ENCODE measurements at regions not wholly inside any gene's neighbourhood (a gene's known extent, or its start where the extent isn't known, plus 50 kb on each side); places are given as distances from the start of the nearest gene placed in this dataset.

DNA sequence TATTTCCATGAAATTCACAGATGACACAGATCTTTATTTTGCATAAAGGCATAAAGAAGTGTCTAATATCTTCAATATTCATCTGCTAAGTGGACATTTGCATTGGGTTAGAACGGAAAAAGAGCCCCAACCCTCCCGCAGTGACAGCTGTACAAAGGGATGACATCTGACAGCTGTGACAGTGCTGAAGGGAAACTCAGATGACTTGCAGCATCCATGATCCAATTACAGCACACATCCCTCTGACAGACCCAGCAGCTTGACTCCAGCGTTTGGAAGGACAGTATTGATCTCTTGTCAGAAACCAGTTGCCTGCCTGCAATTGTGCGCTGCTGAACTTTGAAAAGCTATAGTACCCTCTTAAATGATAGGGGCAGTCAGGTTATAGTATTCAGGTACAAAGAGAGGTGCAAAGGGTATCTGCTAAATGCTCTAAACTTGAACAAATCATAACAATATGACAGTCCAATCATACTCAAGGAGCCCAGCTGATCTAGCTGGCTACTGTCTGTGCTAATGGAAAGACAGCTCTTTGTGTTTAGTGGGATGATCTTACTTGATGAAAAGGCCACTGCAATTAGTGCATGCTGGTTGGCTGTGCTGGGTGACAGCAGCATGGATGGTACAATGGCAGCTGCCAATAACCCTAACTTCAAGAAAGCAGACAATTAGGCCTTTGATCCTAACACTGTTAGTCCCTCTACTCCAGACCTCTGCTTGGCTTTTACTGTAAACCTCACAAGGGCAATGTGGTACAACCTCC lies 599.2 kb downstream of the NR4A2 start:
- H3K27ac ChIP-seq, result no peak overlapping the region
- no peaks in the 10 kb centered on the region for H3K36me3 ChIP-seq
- ATAC-seq (no peak), DNase-seq (no peak)
- TF ChIP-seq CTCF (IDR thresholded peaks at IDR 0.05), result no peak
- no peaks in the 10 kb centered on the region for H3K27me3 ChIP-seq
- intact Hi-C loops (cut with DNase I), result no loop called here
- no peaks in the 10 kb centered on the region for H3K9me3 ChIP-seq
- H3K4me3 ChIP-seq, result no peak overlapping the region
- no peaks in the 10 kb centered on the region for H3K4me1 ChIP-seq

DNA sequence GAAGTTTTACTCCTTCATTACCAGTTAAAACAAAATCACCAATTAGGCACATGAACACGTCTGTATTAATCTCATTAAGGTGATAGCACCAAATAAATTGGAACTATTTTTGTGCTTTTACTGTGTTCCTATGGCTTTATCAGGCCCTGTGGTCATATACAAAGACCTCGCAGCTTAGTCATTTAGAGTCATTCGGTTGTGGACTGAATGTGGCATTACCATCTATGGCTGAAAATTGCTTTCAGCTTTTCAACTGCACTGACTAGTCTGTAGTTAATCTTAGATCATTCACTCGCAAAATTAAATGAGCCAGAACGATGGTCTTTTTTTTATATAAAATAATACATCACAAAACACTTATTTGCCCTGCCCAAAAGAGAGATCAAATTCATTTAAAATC lies 601.7 kb downstream of the NR4A2 start:
- no peaks in the 10 kb centered on the region for H3K36me3 ChIP-seq
- intact Hi-C loops (cut with DNase I), result no loop called here
- H3K4me1 ChIP-seq, result no peaks in the 10 kb centered on the region
- H3K9me3 ChIP-seq, result no peaks in the 10 kb centered on the region
- H3K4me3 ChIP-seq, result no peak overlapping the region
- no peak for TF ChIP-seq CTCF (IDR thresholded peaks at IDR 0.05)
- no peaks in the 10 kb centered on the region for H3K27me3 ChIP-seq
- DNase-seq (no peak), ATAC-seq (no peak)
- H3K27ac ChIP-seq, result no peak overlapping the region

DNA sequence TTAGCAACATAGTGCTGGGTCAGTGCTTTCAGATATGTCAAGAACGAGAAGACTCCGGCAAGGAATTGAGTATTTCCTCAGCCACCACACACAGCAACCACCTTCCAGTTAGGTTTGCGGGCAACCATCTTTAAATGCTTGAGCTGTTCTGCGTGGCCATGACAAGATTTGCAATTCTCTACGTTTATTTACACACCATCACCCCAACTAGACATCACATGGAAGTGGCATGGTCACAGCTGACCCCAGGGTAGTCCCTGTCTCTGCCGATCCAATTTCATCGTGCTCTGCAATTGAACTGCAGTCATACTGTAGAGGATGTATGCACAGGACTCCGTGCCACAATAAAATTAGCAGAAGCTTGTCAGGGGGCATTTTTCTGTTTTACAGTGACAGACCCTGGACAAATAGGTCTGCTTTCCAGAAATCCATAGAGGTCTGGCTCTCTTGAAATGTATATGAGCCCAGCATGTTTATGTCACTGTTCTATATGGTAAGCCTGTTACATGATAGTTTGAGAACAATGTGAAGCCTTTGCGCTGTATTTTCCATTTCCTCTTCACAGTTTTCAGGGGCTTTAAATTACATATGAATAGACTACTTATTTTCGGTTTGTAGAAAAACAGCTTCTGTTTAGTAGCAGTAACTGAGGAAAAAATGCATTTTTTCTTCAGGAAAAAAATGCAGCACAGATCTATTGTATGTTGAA lies 605.2 kb downstream of the NR4A2 start:
- no peaks in the 10 kb centered on the region for H3K36me3 ChIP-seq
- intact Hi-C loops (cut with DNase I), result no loop called here
- H3K27ac ChIP-seq, result no peak overlapping the region
- no peak for TF ChIP-seq CTCF (IDR thresholded peaks at IDR 0.05)
- no peaks in the 10 kb centered on the region for H3K4me1 ChIP-seq
- no peak for ATAC-seq
- H3K4me3 ChIP-seq, result no peak overlapping the region
- H3K9me3 ChIP-seq, result no peaks in the 10 kb centered on the region
- no peaks in the 10 kb centered on the region for H3K27me3 ChIP-seq
- DNase-seq, result no peak

GRCh38 chr2:155722290-155722689 lies 610.2 kb downstream of the NR4A2 start:
- H3K27ac ChIP-seq, result no peak overlapping the region
- intact Hi-C loops (cut with DNase I), result no loop called here

GRCh38 chr2:155715705-155716104 lies 616.8 kb downstream of the NR4A2 start:
- Histone ChIP-seq H3K4me3 (no peak overlapping the region), H3K27ac (no peak overlapping the region), H3K4me1 (no peaks in the 10 kb centered on the region), H3K9me3 (no peaks in the 10 kb centered on the region), H3K36me3 (no peaks in the 10 kb centered on the region), H3K27me3 (no peaks in the 10 kb centered on the region)
- DNase-seq, result no peak
- no peak for TF ChIP-seq CTCF (IDR thresholded peaks at IDR 0.05)
- ATAC-seq, result no peak
- intact Hi-C loops (cut with DNase I), result no loop called here

More at GRCh38 chr2:155722290-155722689, 610.2 kb downstream of the NR4A2 start:
- H3K4me3 ChIP-seq, result no peak overlapping the region
- no peaks in the 10 kb centered on the region for H3K36me3 ChIP-seq
- no peaks in the 10 kb centered on the region for H3K9me3 ChIP-seq
- ATAC-seq, result no peak
- no peak for TF ChIP-seq CTCF (IDR thresholded peaks at IDR 0.05)
- no peak for DNase-seq
- H3K27me3 ChIP-seq, result no peaks in the 10 kb centered on the region
- no peaks in the 10 kb centered on the region for H3K4me1 ChIP-seq

Measured in upper lobe of right lung (tissue), 1 donor.